ENCODE measurements at regions not wholly inside any gene's neighbourhood (a gene's known extent, or its start where the extent isn't known, plus 50 kb on each side); places are given as distances from the start of the nearest gene placed in this dataset.

- Histone ChIP-seq H3K27ac (ENCODE audit: low read depth, low read length, severe bottlenecking) (no peak overlapping the region), H3K36me3 (ENCODE audit: control insufficient read depth, insufficient read depth, low read length) (no peaks in the 10 kb centered on the region)
- 93 to 96% methylated on average over 3 to 5 of the region's 7 CpGs for whole genome bisulfite sequencing, 2 experiments (ENCODE audit: insufficient coverage in 2 of 2)
These were observed 266.3 kb downstream of the TLR4 start for GRCh38 chr9:117970276-117971050.

GRCh38 chr9:117974108-117974507, 269.9 kb downstream of the TLR4 start:
- WGBS, 2 experiments (ENCODE audit: insufficient coverage in 2 of 2), result no CpG with 5 or more reads among the region's 3 CpGs
- H3K27ac ChIP-seq (ENCODE audit: low read depth, low read length, severe bottlenecking), result no peak overlapping the region
- no peaks in the 10 kb centered on the region for H3K4me1 ChIP-seq (ENCODE audit: control insufficient read depth, insufficient read depth, low read length, poor library complexity, severe bottlenecking)
- no peaks in the 10 kb centered on the region for H3K36me3 ChIP-seq (ENCODE audit: control insufficient read depth, insufficient read depth, low read length)
- H3K4me3 ChIP-seq (ENCODE audit: extremely low read depth, insufficient read depth, low read length, poor library complexity, severe bottlenecking), result no peak overlapping the region
- H3K9me3 ChIP-seq (ENCODE audit: control insufficient read depth, low read length), result no peaks in the 10 kb centered on the region

More at GRCh38 chr9:117970276-117971050, 266.3 kb downstream of the TLR4 start:
- H3K4me3 ChIP-seq (ENCODE audit: extremely low read depth, insufficient read depth, low read length, poor library complexity, severe bottlenecking), result no peak overlapping the region
- no peaks in the 10 kb centered on the region for H3K9me3 ChIP-seq (ENCODE audit: control insufficient read depth, low read length)
- H3K4me1 ChIP-seq (ENCODE audit: control insufficient read depth, insufficient read depth, low read length, poor library complexity, severe bottlenecking), result no peaks in the 10 kb centered on the region

DNA sequence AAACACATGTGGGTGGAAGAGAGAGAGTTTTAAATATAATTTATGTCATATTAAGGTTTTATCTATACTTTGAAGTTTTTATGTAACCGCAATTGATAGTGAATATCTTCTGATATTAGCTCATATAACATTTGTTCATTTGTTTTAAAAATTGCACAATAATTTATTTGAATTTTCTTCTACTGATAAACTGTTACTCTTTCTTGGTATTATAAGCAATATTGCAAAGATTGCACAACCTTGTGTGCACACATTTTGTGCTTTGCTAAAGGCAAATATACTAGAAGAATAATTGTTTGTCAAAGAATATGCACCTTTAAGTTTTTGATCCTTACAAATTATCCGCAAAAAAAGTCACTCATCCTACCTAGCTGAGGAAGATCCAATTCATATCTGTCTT, 275.7 kb downstream of the TLR4 start:
- WGBS, 2 experiments (ENCODE audit: insufficient coverage in 2 of 2), result no CpG with 5 or more reads among the region's 2 CpGs
- Histone ChIP-seq H3K27ac (ENCODE audit: low read depth, low read length, severe bottlenecking) (no peak overlapping the region), H3K36me3 (ENCODE audit: control insufficient read depth, insufficient read depth, low read length) (no peaks in the 10 kb centered on the region), H3K4me3 (ENCODE audit: extremely low read depth, insufficient read depth, low read length, poor library complexity, severe bottlenecking) (no peak overlapping the region), H3K4me1 (ENCODE audit: control insufficient read depth, insufficient read depth, low read length, poor library complexity, severe bottlenecking) (no peaks in the 10 kb centered on the region), H3K9me3 (ENCODE audit: control insufficient read depth, low read length) (no peaks in the 10 kb centered on the region)

GRCh38 chr9:117987945-117988344, 283.7 kb downstream of the TLR4 start:
- Histone ChIP-seq H3K4me1 (ENCODE audit: control insufficient read depth, insufficient read depth, low read length, poor library complexity, severe bottlenecking) (no peaks in the 10 kb centered on the region), H3K9me3 (ENCODE audit: control insufficient read depth, low read length) (no peaks in the 10 kb centered on the region)

DNA sequence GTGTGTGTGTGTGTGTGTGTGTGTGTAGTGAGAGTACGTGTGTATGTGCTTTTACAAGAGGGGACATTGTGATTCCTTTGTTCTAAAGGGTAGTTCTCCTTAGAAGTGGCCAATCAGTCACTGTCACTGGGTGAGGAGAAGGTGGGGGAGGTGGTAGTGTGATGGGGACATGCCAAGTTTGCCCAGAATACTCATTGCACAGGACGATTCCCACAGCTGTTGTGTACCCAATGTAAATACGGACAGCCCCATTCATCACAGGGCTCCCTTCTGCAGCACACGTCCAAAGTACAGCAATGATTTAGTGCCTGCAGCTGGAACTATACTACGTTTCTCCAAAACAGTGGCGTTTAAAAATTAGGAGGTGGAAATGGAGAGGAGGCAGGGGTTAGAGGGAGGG, 287.8 kb downstream of the TLR4 start:
- WGBS, 2 experiments (ENCODE audit: insufficient coverage in 2 of 2), result 67 to 68% methylated on average over 1 to 6 of the region's 6 CpGs
- H3K36me3 ChIP-seq (ENCODE audit: control insufficient read depth, insufficient read depth, low read length), result no peaks in the 10 kb centered on the region
- H3K4me1 ChIP-seq (ENCODE audit: control insufficient read depth, insufficient read depth, low read length, poor library complexity, severe bottlenecking), result no peaks in the 10 kb centered on the region
- no peak overlapping the region for H3K27ac ChIP-seq (ENCODE audit: low read depth, low read length, severe bottlenecking)
- no peak overlapping the region for H3K4me3 ChIP-seq (ENCODE audit: extremely low read depth, insufficient read depth, low read length, poor library complexity, severe bottlenecking)
- no peaks in the 10 kb centered on the region for H3K9me3 ChIP-seq (ENCODE audit: control insufficient read depth, low read length)

More at GRCh38 chr9:117987945-117988344, 283.7 kb downstream of the TLR4 start:
- Histone ChIP-seq H3K36me3 (ENCODE audit: control insufficient read depth, insufficient read depth, low read length) (no peaks in the 10 kb centered on the region), H3K4me3 (ENCODE audit: extremely low read depth, insufficient read depth, low read length, poor library complexity, severe bottlenecking) (no peak overlapping the region), H3K27ac (ENCODE audit: low read depth, low read length, severe bottlenecking) (no peak overlapping the region)

- Histone ChIP-seq H3K9me3 (ENCODE audit: control insufficient read depth, low read length) (no peaks in the 10 kb centered on the region), H3K4me3 (ENCODE audit: extremely low read depth, insufficient read depth, low read length, poor library complexity, severe bottlenecking) (no peak overlapping the region), H3K27ac (ENCODE audit: low read depth, low read length, severe bottlenecking) (no peak overlapping the region), H3K36me3 (ENCODE audit: control insufficient read depth, insufficient read depth, low read length) (no peaks in the 10 kb centered on the region), H3K4me1 (ENCODE audit: control insufficient read depth, insufficient read depth, low read length, poor library complexity, severe bottlenecking) (no peaks in the 10 kb centered on the region)
- 100% methylated on average over 1 of the region's 3 CpGs for WGBS, 2 experiments (ENCODE audit: insufficient coverage in 2 of 2)
These were observed 296.4 kb downstream of the TLR4 start for GRCh38 chr9:118000581-118000980.

GRCh38 chr9:118003240-118003639, 299.0 kb downstream of the TLR4 start:
- WGBS, 2 experiments (ENCODE audit: insufficient coverage in 2 of 2), result 61 to 63% methylated on average over 3 of the region's 3 CpGs
- Histone ChIP-seq H3K9me3 (ENCODE audit: control insufficient read depth, low read length) (no peaks in the 10 kb centered on the region), H3K4me3 (ENCODE audit: extremely low read depth, insufficient read depth, low read length, poor library complexity, severe bottlenecking) (no peak overlapping the region)

DNA sequence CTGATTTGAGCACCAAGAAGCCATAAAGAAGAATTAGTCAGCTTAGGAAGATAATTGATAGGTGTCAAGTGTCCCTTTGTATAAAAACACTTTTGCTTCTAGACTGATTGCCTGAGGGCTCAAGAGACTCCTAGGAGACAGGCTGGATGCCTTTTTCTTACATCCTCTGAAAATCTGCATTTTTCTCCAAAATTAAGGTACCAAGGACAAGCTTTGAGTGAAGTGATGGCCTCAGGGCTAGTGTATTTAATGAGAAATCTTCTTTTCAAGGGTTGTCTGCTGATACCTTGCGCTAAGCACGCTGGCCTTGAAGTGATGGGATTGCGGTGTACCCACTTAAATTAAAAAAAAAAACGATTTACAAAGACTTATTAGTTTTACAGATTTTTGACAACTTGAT, 304.0 kb downstream of the TLR4 start:
- H3K27ac ChIP-seq (ENCODE audit: low read depth, low read length, severe bottlenecking), result no peak overlapping the region
- WGBS, 2 experiments (ENCODE audit: insufficient coverage in 2 of 2), result 100% methylated on average over 2 of the region's 4 CpGs; no CpG with 5 or more reads in 1 of the 2 experiments
- no peaks in the 10 kb centered on the region for H3K36me3 ChIP-seq (ENCODE audit: control insufficient read depth, insufficient read depth, low read length)

More at GRCh38 chr9:118003240-118003639, 299.0 kb downstream of the TLR4 start:
- Histone ChIP-seq H3K36me3 (ENCODE audit: control insufficient read depth, insufficient read depth, low read length) (no peaks in the 10 kb centered on the region), H3K27ac (ENCODE audit: low read depth, low read length, severe bottlenecking) (no peak overlapping the region), H3K4me1 (ENCODE audit: control insufficient read depth, insufficient read depth, low read length, poor library complexity, severe bottlenecking) (no peaks in the 10 kb centered on the region)

GRCh38 chr9:118009614-118010013, 305.4 kb downstream of the TLR4 start:
- Histone ChIP-seq H3K36me3 (ENCODE audit: control insufficient read depth, insufficient read depth, low read length) (no peaks in the 10 kb centered on the region), H3K4me3 (ENCODE audit: extremely low read depth, insufficient read depth, low read length, poor library complexity, severe bottlenecking) (no peak overlapping the region), H3K4me1 (ENCODE audit: control insufficient read depth, insufficient read depth, low read length, poor library complexity, severe bottlenecking) (no peaks in the 10 kb centered on the region), H3K27ac (ENCODE audit: low read depth, low read length, severe bottlenecking) (no peak overlapping the region), H3K9me3 (ENCODE audit: control insufficient read depth, low read length) (no peaks in the 10 kb centered on the region)

More for the DNA sequence above, 304.0 kb downstream of the TLR4 start:
- no peaks in the 10 kb centered on the region for H3K9me3 ChIP-seq (ENCODE audit: control insufficient read depth, low read length)
- no peak overlapping the region for H3K4me3 ChIP-seq (ENCODE audit: extremely low read depth, insufficient read depth, low read length, poor library complexity, severe bottlenecking)
- no peaks in the 10 kb centered on the region for H3K4me1 ChIP-seq (ENCODE audit: control insufficient read depth, insufficient read depth, low read length, poor library complexity, severe bottlenecking)

- no peaks in the 10 kb centered on the region for H3K9me3 ChIP-seq (ENCODE audit: control insufficient read depth, low read length)
- no peak overlapping the region for H3K4me3 ChIP-seq (ENCODE audit: extremely low read depth, insufficient read depth, low read length, poor library complexity, severe bottlenecking)
- no peak overlapping the region for H3K27ac ChIP-seq (ENCODE audit: low read depth, low read length, severe bottlenecking)
- 62 to 73% methylated on average over 2 of the region's 2 CpGs for WGBS, 2 experiments (ENCODE audit: insufficient coverage in 2 of 2)
- H3K36me3 ChIP-seq (ENCODE audit: control insufficient read depth, insufficient read depth, low read length), result no peaks in the 10 kb centered on the region
- no peaks in the 10 kb centered on the region for H3K4me1 ChIP-seq (ENCODE audit: control insufficient read depth, insufficient read depth, low read length, poor library complexity, severe bottlenecking)
These were observed 313.5 kb downstream of the TLR4 start for GRCh38 chr9:118017607-118018122.

- Histone ChIP-seq H3K4me1 (ENCODE audit: control insufficient read depth, insufficient read depth, low read length, poor library complexity, severe bottlenecking) (no peaks in the 10 kb centered on the region), H3K9me3 (ENCODE audit: control insufficient read depth, low read length) (no peaks in the 10 kb centered on the region), H3K36me3 (ENCODE audit: control insufficient read depth, insufficient read depth, low read length) (no peaks in the 10 kb centered on the region), H3K27ac (ENCODE audit: low read depth, low read length, severe bottlenecking) (no peak overlapping the region), H3K4me3 (ENCODE audit: extremely low read depth, insufficient read depth, low read length, poor library complexity, severe bottlenecking) (no peak overlapping the region)
- WGBS, 2 experiments (ENCODE audit: insufficient coverage in 2 of 2), result 66 to 67% methylated on average over 2 of the region's 2 CpGs
These were observed 319.4 kb downstream of the TLR4 start for GRCh38 chr9:118023644-118024043.
